ENCODE measurements at regions not wholly inside any gene's neighbourhood (a gene's known extent, or its start where the extent isn't known, plus 50 kb on each side); places are given as distances from the start of the nearest gene placed in this dataset.

- 78% methylated on average over 3 of the region's 3 CpGs for WGBS
- peaks cover 3 to 22% (median 6%) of the 10 kb centered on the region in 4 donors for H3K9me3 ChIP-seq (ENCODE audit: control insufficient read depth in 4 of 4, low read length in 3 of 4)
Measured at GRCh38 chr9:88033359-88033702, 59.0 kb upstream of the CDK20 start.

More at GRCh38 chr9:88033359-88033702, 59.0 kb upstream of the CDK20 start:
- no peak for DNase-seq (ENCODE audit: low spot score)
- H3K4me1 ChIP-seq (ENCODE audit: control insufficient read depth in 4 of 4, insufficient read depth in 4 of 4, low read length in 3 of 4) = no peaks in the 10 kb centered on the region
- no peak overlapping the region for H3K4me3 ChIP-seq (ENCODE audit: low read depth in 1 of 3, low read length in 3 of 3)
- TF ChIP-seq ZBTB33 (IDR thresholded peaks at IDR 0.05) (no peak), RXRA (IDR thresholded peaks at IDR 0.05) (no peak), ATF3 (IDR thresholded peaks at IDR 0.05) (no peak), REST (IDR thresholded peaks at IDR 0.05) (no peak), YY1 (IDR thresholded peaks at IDR 0.05) (no peak), GABPA (IDR thresholded peaks at IDR 0.05 in 1 of 2, conservative IDR thresholded peaks at IDR 0.05 in 1 of 2) (no peak), HNF4G (IDR thresholded peaks at IDR 0.05) (no peak), CTCF (IDR thresholded peaks at IDR 0.05; ENCODE audit: low read depth, low read length, missing input control) (no peak), FOXA2 (IDR thresholded peaks at IDR 0.05) (no peak), EGR1 (IDR thresholded peaks at IDR 0.05; ENCODE audit: low read depth in 2 of 2) (no peak), SP1 (IDR thresholded peaks at IDR 0.05) (no peak), RAD21 (IDR thresholded peaks at IDR 0.05) (no peak), HNF4A (conservative IDR thresholded peaks at IDR 0.05) (no peak), FOXA1 (IDR thresholded peaks at IDR 0.05) (no peak), JUND (IDR thresholded peaks at IDR 0.05) (no peak), NR2F2 (IDR thresholded peaks at IDR 0.05) (no peak), MAX (IDR thresholded peaks at IDR 0.05) (no peak)
- H3K9ac ChIP-seq (ENCODE audit: low read depth in 1 of 2, low read length in 2 of 2) = no peak overlapping the region
- no peaks in the 10 kb centered on the region for H3K27me3 ChIP-seq (ENCODE audit: control insufficient read depth in 4 of 4, insufficient read depth in 4 of 4, low read length in 3 of 4)
- H3K36me3 ChIP-seq (ENCODE audit: control insufficient read depth in 4 of 4, insufficient read depth in 3 of 4, low read depth in 1 of 4, low read length in 3 of 4) = no peaks in the 10 kb centered on the region
- H3K27ac ChIP-seq (ENCODE audit: low read depth in 1 of 2, low read length in 2 of 2) = no peak overlapping the region
